ENCODE measurements at regions not wholly inside any gene's neighbourhood (a gene's known extent, or its start where the extent isn't known, plus 50 kb on each side); places are given as distances from the start of the nearest gene placed in this dataset.

DNA sequence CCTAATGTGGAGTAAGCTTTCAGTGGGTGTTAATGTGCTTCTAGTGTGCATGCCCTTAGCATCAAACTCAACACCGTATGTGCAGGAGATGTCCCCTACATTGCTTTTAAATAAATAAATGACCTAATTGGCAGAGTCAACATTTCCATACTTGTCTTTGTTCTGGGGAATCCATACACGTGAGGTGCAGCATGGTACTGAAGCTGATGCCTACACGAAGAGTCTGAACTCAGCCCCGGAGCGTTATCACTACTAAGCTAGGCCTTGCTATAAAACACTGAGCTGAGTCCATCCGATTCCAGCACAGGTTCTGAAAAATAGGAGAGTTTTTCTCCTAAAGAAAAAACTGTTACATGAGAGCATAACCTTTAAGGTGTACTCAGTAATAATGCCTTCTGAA is 125.0 kb upstream of the DYRK2 start:
- TF ChIP-seq, protein P1, sequence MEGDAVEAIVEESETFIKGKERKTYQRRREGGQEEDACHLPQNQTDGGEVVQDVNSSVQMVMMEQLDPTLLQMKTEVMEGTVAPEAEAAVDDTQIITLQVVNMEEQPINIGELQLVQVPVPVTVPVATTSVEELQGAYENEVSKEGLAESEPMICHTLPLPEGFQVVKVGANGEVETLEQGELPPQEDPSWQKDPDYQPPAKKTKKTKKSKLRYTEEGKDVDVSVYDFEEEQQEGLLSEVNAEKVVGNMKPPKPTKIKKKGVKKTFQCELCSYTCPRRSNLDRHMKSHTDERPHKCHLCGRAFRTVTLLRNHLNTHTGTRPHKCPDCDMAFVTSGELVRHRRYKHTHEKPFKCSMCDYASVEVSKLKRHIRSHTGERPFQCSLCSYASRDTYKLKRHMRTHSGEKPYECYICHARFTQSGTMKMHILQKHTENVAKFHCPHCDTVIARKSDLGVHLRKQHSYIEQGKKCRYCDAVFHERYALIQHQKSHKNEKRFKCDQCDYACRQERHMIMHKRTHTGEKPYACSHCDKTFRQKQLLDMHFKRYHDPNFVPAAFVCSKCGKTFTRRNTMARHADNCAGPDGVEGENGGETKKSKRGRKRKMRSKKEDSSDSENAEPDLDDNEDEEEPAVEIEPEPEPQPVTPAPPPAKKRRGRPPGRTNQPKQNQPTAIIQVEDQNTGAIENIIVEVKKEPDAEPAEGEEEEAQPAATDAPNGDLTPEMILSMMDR (IDR thresholded peaks at IDR 0.05; ENCODE audit: insufficient read depth, low read length, poor library complexity, severe bottlenecking): no peak
- TF ChIP-seq EZH2phosphoT487 (conservative IDR thresholded peaks at IDR 0.05; ENCODE audit: low read length): no peak
